HG02623 (cell line): ENCODE measurements at regions not wholly inside any gene's neighbourhood (a gene's known extent, or its start where the extent isn't known, plus 50 kb on each side); places are given as distances from the start of the nearest gene placed in this dataset.

ENCODE experiments used
- ATAC-seq: cut with Tn5 transposase; IDR thresholded peaks from one replicate; pipeline ENCODE4 v1.9.1; 2021; ENCODE audit warnings: moderate library complexity; ENCODE audit not compliant: unreplicated experiment

DNA sequence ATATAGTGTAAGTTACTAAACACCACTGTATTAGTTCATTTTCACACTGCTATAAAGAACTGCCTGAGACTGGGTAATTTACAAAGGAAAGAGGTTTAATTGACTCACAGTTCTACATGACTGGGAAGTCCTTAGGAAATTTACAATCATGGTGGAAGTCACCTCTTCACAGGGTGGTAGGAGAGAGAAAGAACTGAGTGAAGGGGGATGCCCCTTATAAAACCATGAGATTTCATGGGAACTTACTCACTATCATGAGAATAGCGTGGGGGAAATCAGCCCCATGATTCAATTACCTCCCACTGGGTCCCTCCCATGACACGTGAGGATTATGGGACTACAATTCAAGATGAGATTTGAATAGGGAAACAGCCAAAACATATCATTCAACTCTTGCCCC lies 618.0 kb downstream of the NYAP2 start:
- ATAC-seq = no peak

DNA sequence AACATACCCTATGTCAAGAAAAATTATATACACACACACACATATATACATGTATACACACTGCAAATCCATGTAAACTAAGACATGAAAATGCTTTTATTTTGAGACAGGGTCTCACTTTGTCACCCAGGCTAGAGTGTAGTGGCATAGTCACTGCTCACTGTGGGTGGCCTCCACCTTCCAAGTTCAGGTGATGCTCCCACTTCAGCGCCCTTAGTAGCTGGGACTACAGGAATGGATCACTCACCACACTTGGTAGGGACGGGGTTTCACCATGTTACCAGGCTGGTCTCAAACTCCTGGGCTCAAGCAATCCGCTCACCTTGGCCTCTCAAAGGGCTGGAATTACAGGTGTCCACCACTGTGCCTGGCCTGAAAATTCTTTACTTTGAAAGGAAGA lies 617.6 kb downstream of the NYAP2 start:
- ATAC-seq = no peak

DNA sequence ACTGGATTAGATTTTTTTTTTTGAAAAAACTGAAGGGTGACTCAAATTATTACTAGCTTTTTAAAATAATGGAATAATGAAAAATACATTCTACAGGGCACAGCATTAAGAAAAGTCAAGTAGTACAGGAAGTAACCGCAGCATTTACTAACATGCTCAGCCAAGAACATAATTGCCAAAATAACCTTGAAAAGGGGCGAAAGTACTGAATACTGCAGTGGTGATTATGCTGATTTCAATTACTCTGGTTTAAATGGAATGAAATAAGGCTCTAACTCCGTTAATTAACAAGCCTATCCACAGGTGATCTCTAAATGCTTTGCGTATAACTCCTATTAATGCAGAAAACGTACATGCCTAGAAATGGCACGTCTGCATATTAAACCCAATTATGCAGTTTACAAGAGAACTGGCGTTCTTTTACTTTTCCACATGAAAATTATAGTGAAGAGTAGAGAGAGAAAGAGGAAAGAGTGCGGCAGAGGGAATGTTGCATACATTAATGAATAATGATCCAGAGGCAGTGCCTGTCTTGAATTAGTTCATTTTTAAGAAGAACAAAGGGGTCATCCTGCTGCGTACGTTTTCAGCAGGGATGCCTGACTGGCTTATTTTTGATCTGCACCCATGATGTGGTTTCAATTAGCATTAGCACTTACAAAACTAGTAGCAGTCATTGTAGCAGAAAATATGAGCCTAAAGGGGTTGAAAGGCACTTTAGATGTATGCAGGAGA lies 612.4 kb downstream of the NYAP2 start:
- ATAC-seq = no peak

DNA sequence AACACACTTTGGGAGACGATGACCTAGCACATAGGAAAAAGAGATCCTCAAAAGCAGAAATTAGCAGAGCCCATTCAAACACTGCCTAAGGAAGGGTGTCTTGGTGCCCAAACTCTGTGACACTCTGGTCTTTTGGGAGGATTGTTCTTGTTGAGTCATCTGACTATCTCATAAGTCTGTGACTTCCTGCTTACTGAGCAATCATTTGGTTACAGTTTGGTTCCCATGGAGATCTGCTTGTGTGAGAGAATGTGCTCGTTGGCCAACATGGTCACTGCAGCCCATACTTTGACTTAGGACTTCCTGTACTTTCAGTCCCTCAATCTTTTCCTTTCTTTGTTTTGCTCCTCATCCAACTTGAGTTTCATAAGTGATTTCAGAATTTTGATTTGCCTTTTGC lies 602.9 kb downstream of the NYAP2 start:
- no peak for ATAC-seq

DNA sequence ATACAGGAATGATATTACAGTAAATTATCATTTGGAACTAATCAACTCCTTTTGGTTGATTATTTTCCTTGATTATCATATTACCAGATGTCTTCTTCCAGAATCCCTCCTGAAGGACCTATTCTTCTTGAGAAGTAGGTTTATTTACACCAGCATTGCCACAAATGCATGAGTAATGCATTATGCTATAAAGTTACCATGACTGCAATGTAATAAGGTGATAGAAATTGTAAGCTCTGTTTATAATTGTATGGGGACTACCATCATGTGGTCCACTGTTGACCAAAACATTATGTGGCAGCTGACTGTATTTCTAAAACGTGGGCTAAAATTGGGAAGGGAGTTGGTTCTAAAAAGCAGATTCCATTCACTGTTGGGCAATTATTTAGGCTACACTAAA lies 602.2 kb downstream of the NYAP2 start:
- no peak for ATAC-seq

DNA sequence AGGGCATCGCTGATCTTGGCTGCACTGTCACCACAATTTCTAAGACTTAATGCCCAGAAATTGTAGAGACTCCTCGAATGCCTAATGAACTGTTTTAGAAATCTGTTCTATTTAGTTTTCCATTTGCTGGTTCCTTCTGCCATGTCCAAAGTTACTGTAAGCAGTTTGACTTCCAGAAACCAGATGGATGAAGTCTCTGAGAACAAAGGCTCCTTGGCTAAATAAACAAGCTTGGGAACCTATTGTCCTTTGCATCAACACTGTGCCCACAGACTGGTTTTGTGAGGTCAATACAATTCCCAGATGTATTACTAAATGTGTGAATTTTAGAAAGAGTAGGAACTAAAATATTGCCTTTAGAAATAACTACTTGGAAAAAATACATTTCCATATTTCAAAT lies 600.2 kb downstream of the NYAP2 start:
- ATAC-seq = no peak

DNA sequence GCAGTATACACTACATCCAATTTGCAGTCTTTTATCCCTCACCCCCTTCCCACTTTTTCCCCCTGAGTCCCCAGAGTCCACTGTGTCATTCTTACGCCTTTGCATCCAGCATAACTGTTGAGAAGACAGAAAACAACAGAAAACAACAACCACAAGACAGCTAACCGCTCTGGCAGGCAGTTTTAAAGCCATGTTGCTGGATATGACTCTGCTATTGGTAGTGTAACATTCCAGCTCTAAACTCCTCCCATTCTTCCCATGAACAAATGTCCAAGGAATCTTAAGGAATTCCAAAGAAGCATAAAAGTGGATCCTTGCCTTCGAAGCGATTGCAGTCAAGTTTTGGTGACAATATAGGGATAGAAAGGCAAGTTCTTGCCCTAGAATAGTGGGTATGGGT lies 599.1 kb downstream of the NYAP2 start:
- ATAC-seq = no peak

DNA sequence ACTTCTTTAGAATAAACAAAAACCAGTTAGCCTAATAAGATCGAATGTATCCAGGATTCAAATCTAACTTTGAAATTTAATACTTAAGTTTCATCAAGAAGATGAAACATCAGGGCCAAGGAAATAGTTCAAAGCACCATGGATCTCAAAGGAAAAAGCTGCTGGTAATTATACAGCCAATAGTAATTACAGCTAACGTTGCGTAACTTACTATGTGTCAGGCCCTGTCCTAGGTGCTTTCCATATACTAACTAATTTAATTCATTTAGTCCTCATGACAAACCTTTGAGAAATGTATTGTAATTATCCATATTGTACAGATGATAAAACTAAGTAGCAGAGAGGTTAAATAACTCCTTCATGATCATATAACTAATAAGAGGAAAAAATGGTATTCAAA lies 598.6 kb downstream of the NYAP2 start:
- ATAC-seq = no peak

DNA sequence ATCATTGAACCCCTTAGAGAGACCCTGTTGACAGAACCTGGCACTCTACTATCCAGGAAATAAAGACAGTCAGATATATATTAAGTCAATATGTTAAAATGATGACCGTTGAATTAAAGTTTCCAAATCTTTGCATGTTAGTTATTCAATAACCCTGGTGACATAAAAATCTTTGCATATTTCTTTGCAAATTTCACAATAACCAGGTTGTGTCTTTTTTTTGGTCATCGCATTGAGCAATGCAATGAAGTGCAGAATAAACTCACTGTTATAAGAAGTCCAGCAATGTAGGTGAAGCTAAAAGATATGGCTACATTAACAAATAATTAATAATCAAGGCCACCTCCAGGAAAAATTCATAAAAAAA lies 596.9 kb downstream of the NYAP2 start:
- no peak for ATAC-seq

DNA sequence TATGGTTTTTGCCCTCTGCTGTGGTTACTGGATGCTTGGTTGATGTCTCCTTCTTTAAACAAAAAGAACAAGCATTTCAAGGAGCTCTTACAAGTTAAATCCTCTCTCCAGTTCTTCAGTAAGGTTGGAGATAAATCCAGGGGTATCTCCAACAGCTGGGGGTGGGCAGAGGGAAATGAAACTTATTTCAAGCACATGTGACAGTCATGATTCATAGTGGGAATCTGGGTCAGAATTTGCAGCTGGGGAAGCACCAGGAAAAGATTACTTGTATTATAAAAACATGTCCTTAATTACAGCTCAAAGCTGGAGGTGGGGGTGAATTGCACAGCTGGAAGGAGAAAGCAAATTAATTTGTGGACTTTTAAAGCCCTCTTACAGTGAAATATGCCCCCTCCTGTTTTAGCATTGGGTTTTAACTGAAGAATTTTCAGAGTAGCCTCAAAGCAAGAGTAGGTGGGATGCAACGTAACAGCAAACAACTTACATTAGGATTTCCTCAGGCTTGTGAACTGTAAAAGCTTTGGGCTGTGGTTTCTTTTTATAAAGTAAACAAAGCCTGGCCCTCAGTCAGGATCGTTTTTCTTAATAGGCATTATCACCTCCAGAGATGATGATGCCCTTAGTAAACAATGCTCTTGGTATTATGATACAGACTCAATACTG lies 596.4 kb downstream of the NYAP2 start:
- ATAC-seq = no peak

DNA sequence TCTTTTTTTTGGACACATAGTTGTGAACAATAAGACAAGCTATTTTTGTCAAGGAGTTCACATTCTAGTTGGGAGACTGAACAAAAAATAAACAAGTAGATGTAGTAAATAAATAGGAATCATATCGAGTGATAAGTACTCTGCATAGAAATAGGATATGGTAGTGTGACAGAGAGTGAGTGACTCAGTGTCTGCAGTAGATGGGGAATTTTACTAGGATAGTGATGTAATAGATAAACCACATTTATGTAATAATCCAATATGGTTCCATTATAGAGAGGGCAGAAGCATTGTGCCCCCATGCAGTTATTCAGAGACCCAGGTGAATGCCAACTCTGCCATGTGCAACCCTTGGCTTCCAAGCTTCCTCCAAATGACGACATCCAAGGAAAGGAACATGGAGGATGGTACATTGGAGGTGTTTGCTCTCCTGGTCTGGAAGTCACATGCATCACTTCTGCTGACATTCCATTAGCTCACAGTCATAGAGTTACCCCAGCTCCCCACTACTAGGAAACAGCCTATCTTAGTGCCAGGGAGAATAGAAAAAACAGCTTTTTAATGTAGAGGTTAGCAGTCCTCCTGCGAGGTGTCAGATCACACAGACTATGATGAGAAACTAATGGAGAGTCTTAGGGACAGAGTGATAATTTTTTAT lies 595.4 kb downstream of the NYAP2 start:
- ATAC-seq = no peak

DNA sequence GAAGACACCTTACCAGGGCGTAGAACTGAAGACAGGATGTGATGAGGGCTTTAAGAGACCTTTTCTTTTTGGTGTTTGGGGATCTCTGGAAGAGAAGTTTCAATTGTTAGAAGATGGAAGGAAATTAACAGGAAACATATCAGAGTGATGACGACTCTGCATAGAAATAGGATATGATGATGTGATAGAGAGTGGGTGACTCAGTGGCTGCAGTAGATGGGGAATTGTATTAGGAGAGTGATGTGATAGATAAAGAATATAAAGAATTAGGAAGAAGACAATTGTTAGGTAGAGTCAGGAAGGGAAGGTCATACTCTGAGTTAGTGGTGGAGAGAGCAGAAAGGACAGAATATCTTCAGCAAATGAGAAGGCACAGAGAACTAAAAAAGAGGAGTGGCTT lies 593.9 kb downstream of the NYAP2 start:
- no peak for ATAC-seq

DNA sequence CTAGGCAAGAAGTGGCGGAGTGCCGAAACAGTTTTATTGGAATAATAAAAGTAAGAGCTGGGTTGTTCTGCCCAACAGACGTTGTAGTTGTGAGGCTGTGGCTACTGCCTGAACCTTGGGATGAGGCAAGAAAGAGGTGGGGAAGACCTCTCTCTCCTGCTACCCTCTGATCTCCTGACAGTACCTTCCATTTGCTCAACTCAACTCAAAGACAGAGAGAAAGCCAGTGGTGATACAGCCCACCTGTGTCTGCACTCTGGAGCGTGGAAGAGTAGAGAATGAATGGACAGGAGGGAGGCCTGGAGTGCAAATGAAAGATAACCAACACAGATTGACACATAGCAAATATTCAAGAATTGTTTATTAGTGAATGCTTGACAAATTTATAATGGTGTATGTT lies 590.3 kb downstream of the NYAP2 start:
- ATAC-seq = no peak

DNA sequence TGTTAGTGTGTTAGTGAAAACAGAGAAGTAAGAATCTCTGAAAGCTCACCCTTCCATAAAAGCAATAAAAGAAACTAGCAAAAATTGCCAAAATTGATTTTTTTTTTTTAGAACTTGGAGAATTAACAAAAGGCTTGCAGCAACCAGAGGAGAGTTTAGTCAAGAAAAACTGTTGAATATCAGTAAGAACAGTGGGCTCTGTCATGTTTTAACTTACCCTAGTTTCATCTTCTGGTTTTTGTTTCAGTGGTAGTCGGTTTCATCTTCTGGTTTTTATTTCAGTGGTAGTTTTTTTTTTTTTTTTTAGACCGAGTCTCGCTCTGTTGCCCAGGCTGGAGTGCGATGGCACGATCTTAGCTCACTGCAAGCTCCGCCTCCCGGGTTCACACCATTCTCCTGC lies 580.9 kb downstream of the NYAP2 start:
- no peak for ATAC-seq

DNA sequence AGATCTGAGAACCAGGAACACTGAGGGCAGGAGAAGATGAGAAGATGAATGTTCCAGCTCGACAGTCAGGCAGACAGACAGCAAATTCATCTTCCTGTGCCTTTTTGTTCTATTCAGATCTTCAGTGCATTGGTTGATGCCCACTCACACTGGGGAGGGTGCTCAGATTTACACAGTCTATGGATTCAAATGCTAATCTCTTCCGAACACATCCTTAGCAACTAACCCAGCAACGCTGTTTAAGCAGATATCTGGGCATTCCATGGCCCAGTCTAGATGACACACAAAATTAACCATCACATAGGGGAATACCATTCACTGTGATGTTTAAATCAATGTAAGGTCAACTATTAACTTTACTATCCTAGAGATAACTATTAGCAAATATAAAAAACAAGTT lies 571.9 kb downstream of the NYAP2 start:
- no peak for ATAC-seq

DNA sequence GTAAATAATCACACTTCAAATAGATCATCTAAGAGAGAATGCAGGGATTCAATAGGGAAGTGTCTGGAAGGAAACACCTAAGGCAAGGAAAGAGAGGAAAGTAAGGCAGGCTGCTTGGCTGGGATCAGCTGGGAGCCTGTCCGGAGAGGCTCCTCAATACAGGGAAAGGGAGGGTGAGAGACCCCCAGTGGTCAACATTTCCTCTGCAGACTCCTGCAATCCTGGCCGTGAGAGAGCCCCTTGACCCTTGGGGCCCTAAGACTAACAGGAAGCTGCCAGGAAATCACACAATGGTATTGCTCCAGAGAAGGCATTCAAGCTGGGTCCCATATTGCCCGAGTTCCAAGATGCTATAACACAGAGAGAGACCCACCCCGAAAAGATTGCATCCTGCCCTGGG lies 549.4 kb downstream of the NYAP2 start:
- ATAC-seq = no peak

DNA sequence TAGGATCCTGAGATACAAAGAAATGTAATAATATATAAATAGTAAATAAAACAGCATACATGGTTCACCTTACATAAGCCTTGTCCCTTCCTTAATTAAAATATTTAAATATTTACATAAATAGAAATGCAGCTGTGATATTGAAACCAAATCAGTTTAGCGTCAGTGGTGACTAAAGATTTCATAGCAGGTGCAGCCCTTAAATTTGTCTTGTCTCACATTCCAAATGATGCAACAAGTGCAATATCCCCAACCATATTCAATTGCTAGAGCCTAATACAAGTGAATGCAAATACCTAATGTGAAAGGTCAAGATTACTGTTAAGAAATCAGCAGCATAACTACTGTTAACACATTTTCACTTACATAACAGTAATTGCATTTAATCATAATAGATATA lies 539.5 kb downstream of the NYAP2 start:
- ATAC-seq = no peak

DNA sequence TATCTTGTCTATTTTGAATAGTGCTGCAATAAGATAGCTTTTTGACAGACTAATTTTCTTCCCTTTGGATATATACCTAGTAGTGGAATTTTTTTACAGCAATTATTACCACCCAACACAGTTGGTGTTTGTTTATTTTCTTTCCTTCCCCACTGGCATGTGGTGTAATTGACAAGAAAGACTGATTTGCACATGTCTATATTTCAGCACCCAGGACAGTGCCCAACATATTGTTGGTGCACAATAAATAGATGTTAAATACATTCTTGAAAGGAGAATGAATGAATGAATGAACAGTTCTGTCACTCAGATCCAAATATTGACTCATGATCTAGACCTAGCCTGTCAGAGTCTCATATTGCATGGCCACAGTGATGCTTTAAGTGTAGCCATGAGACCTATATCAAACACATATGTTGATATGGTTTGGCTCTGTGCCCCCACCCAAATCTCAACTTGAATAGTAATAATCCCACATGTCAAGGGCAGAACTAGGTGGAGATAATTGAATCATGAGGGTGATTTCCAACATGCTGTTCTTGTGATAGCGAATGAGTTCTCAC lies 538.2 kb downstream of the NYAP2 start:
- no peak for ATAC-seq

DNA sequence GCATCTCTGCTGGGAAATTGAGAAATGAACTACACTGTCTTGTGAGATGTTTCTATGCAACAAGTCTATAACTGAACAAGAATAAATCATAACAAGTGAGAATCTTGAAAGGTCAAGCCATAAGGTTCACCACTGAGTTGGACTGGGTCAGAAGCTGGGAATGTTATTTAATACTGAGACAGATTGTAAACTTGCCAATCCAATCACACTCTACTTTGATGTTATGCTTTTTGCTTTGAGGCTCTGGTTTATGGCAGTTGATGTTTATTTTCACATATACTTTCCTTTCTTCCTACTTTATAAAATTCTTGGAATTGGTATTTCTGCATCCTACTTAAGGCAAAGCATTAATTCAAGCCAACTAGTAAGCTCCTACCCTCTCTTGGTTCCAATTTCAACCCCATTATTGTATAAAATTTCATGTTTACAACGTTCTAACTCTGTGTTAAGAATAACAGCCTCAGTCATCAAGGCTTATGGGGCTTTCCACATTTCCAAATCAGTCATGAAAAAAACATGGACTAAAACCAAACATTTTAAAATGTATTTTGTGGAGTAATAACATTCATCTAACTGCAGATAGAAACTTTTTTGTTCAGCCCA lies 533.4 kb downstream of the NYAP2 start:
- ATAC-seq = no peak

DNA sequence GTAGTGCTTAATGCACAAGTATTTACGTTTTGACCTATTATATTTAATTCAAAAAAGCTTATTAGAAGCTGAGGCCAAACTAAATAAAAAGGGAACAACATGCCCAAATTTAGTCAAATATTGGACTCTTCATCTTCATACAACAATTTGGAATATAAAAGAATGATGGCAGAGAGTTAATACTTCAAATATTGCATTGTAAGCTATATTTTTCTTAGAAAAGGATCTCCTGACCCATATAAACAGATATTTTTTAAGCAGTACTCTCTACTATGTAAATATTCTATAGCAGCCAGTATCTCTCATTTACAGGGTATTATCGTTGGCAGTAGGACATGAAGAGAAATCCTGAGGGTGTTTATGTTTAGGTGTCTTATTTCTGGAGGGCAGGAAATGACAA lies 531.2 kb downstream of the NYAP2 start:
- ATAC-seq = no peak

DNA sequence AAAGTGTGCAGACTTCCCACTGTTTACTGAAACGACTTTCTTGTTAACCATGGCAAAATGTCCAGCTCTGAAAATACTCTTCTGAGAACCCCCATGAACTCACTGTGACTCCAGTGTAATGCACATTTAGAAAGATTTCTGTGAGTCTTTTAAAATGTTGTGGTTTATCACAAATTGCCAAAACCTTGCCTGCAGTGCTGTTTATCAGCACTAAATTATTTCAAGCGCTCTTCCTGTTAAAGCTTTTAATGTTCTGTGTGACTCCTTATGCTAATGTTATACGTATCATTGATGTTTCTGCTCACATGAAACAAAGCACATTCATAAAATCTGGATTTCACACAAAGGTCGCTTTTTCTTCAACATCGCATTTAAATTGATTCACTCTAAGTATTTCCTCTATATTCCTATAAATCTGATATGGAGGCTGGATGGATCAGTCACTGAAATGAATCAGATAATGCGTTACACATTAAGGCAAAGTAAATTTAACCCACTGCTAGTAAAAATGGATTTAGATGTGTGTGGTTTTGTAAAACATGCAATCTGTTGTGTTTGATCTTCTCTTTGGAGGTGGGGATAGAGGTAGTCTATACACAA lies 521.2 kb downstream of the NYAP2 start:
- ATAC-seq = no peak
